Keratinocyte (primary cell): ENCODE measurements at regions not wholly inside any gene's neighbourhood (a gene's known extent, or its start where the extent isn't known, plus 50 kb on each side); places are given as distances from the start of the nearest gene placed in this dataset.
"Not testable (repeated sequence)": the region's sequence is repeated elsewhere in the genome, so short reads cannot be mapped to it uniquely, and the experiment has no call there.

Experiments
- DNase-seq: peaks from one replicate; pipeline ENCODE4 v3.0.0-alpha.2; 2011; ENCODE audit warnings: low read depth, missing footprints, low spot score
- FAIRE-seq: peaks from 2 replicates; lab custom pipeline; 2011; peaks lifted over from hg19 to GRCh38; lab: Jason Lieb, UNC
- H2AFZ ChIP-seq: 2 replicates; pipeline ENCODE4 v1.6.0; 2012; ENCODE audit warnings: low read length, control low read depth, inconsistent platforms; ENCODE audit not compliant: control insufficient read depth
- H3K27ac ChIP-seq: 2 replicates; pipeline ENCODE4 v1.5.1; 2011; ENCODE audit warnings: low read length; ENCODE audit not compliant: control insufficient read depth, insufficient read depth
- H3K27me3 ChIP-seq: 3 replicates; pipeline ENCODE4 v1.6.0; 2011; ENCODE audit warnings: low read length; ENCODE audit not compliant: control insufficient read depth, insufficient read depth; ENCODE audit errors: extremely low read depth
- H3K36me3 ChIP-seq, 2 experiments: 2 replicates in 1 of 2; 3 replicates in 1 of 2; pipeline ENCODE4 v1.5.1; 2011; ENCODE audit warnings: low read length in 2 of 2, mild to moderate bottlenecking in 1 of 2; ENCODE audit not compliant: control insufficient read depth in 2 of 2, insufficient read depth in 2 of 2; ENCODE audit errors: extremely low read depth in 1 of 2
- H3K4me1 ChIP-seq: 3 replicates; pipeline ENCODE4 v1.5.1; 2011; ENCODE audit warnings: low read length; ENCODE audit not compliant: control insufficient read depth, insufficient read depth; ENCODE audit errors: extremely low read depth
- H3K4me2 ChIP-seq: 3 replicates; pipeline ENCODE4 v1.6.0; 2011; ENCODE audit warnings: low read depth, low read length; ENCODE audit not compliant: control insufficient read depth, insufficient read depth; ENCODE audit errors: extremely low read depth
- H3K4me3 ChIP-seq, 3 experiments: fragments of 200-600 bp in 1 of 3; sonication (generic) in 1 of 3; 2 replicates in 2 of 3; 3 replicates in 1 of 3; pipeline ENCODE4 v1.5.1; 2011 to 2016; ENCODE audit warnings: low read length in 3 of 3, mild to moderate bottlenecking in 3 of 3, control low read depth in 2 of 3, inconsistent platforms in 1 of 3, low read depth in 1 of 3, mixed read lengths in 1 of 3, mixed run types in 1 of 3, moderate library complexity in 1 of 3; ENCODE audit not compliant: control insufficient read depth in 2 of 3, insufficient read depth in 2 of 3; ENCODE audit errors: extremely low read depth in 1 of 3
- H3K79me2 ChIP-seq: 2 replicates; pipeline ENCODE4 v1.6.0; 2012; ENCODE audit warnings: low read length; ENCODE audit not compliant: control insufficient read depth, insufficient read depth
- H3K9ac ChIP-seq: 3 replicates; pipeline ENCODE4 v1.6.0; 2011; ENCODE audit warnings: low read length; ENCODE audit not compliant: control insufficient read depth, insufficient read depth; ENCODE audit errors: extremely low read depth
- H3K9me1 ChIP-seq: 3 replicates; pipeline ENCODE4 v1.6.0; 2011; ENCODE audit warnings: low read length; ENCODE audit not compliant: control insufficient read depth, insufficient read depth; ENCODE audit errors: extremely low read depth
- H3K9me3 ChIP-seq: 2 replicates; pipeline ENCODE4 v1.5.1; 2012; ENCODE audit warnings: low read depth, low read length; ENCODE audit not compliant: control insufficient read depth
- H4K20me1 ChIP-seq: 3 replicates; pipeline ENCODE4 v1.6.0; 2011; ENCODE audit warnings: low read length; ENCODE audit not compliant: control insufficient read depth, insufficient read depth; ENCODE audit errors: extremely low read depth
- dilution Hi-C: fragments of 300-500 bp; cut with MboI; formaldehyde crosslinking; loops from one replicate; pipeline ENCODE4 v1.7.0; 2020; ENCODE audit warnings: low sequenced_read_pairs; ENCODE audit not compliant: extremely low pct_ligation_motif_present

GRCh38 chr11:67862896-67863295 is 141.0 kb downstream of the UNC93B1 start:
- H4K20me1 ChIP-seq, H3K36me3 ChIP-seq, H3K4me1 ChIP-seq, DNase-seq, H3K9ac ChIP-seq, H3K9me3 ChIP-seq, FAIRE-seq, H3K27ac ChIP-seq, H3K9me1 ChIP-seq, H3K4me2 ChIP-seq, H3K4me3 ChIP-seq, H3K27me3 ChIP-seq, H2AFZ ChIP-seq, dilution Hi-C loops, H3K79me2 ChIP-seq: not testable (repeated sequence)

- dilution Hi-C loops, FAIRE-seq, DNase-seq: not testable (repeated sequence)
Measured at GRCh38 chr11:67859513-67860161, 144.3 kb downstream of the UNC93B1 start.

GRCh38 chr11:67850747-67851146 is 153.2 kb downstream of the UNC93B1 start:
- H3K4me1 ChIP-seq, H3K9ac ChIP-seq, H3K27me3 ChIP-seq, H3K36me3 ChIP-seq, H4K20me1 ChIP-seq, H3K9me1 ChIP-seq, H3K4me3 ChIP-seq, FAIRE-seq, H2AFZ ChIP-seq, H3K79me2 ChIP-seq, H3K4me2 ChIP-seq, DNase-seq, dilution Hi-C loops, H3K9me3 ChIP-seq, H3K27ac ChIP-seq: not testable (repeated sequence)

More at GRCh38 chr11:67859513-67860161, 144.3 kb downstream of the UNC93B1 start:
- not testable (repeated sequence) for H3K79me2 ChIP-seq, H2AFZ ChIP-seq, H4K20me1 ChIP-seq, H3K9ac ChIP-seq, H3K9me3 ChIP-seq, H3K4me3 ChIP-seq, H3K27me3 ChIP-seq, H3K36me3 ChIP-seq, H3K4me2 ChIP-seq, H3K9me1 ChIP-seq, H3K4me1 ChIP-seq, H3K27ac ChIP-seq

- H3K9me1 ChIP-seq, H3K9ac ChIP-seq, FAIRE-seq, H2AFZ ChIP-seq, DNase-seq, H3K27me3 ChIP-seq, H3K36me3 ChIP-seq, dilution Hi-C loops, H3K79me2 ChIP-seq, H3K27ac ChIP-seq, H3K4me3 ChIP-seq, H3K4me2 ChIP-seq, H4K20me1 ChIP-seq, H3K9me3 ChIP-seq, H3K4me1 ChIP-seq: not testable (repeated sequence)
Measured at GRCh38 chr11:67849766-67850165, 154.1 kb downstream of the UNC93B1 start.
